Bronchial epithelial cell (primary cell): ENCODE measurements at regions not wholly inside any gene's neighbourhood (a gene's known extent, or its start where the extent isn't known, plus 50 kb on each side); places are given as distances from the start of the nearest gene placed in this dataset.
A peak's percentile ranks its signal among the peaks of the same experiment; 100 is the strongest.

Experiments used
- DNase-seq: peaks from one replicate; pipeline ENCODE4 v3.0.0-alpha.2; 2010; ENCODE audit warnings: low read depth
- FAIRE-seq: peaks from 2 replicates; lab custom pipeline; 2011; peaks lifted over from hg19 to GRCh38; lab: Jason Lieb, UNC
- H3K27me3 ChIP-seq: 2 replicates; pipeline ENCODE4 v1.5.1; 2011; ENCODE audit warnings: low read length; ENCODE audit not compliant: control insufficient read depth, insufficient read depth
- H3K36me3 ChIP-seq: 2 replicates; pipeline ENCODE4 v1.5.1; 2011; ENCODE audit warnings: low read length; ENCODE audit not compliant: control insufficient read depth, insufficient read depth
- H3K4me3 ChIP-seq: 2 replicates; pipeline ENCODE4 v1.5.1; 2011; ENCODE audit warnings: mild to moderate bottlenecking, low read depth, low read length, control low read depth
- TF ChIP-seq, protein P1 (sequence below): IDR thresholded peaks from 2 replicates; pipeline ENCODE4 v1.5.1; 2011; ENCODE audit warnings: mild to moderate bottlenecking, moderate library complexity, low read length, control low read depth, inconsistent platforms; ENCODE audit not compliant: insufficient read depth, severe bottlenecking

DNA sequence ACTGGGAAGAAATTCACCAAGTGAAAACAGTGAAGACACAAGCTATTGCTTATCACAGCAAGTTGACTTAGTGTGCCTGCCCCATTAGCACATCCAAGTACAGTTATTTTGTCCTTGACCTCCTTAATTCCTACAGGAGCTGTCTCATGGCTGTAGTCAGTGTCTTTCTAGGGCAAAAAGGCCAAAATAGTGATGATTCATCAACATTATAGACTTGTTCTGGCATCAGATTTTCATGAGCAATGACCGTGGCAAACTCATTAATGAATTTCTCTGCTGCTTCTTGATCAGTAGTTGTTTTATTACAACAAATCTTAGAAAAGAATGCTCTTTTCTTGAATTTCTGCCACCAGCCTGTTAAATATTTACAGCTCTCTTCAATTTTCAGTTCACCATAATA is 1169.3 kb upstream of the DDX18 start:
- FAIRE-seq: no peak

GRCh38 chr2:116668691-116669090 is 1145.8 kb upstream of the DDX18 start:
- Histone ChIP-seq H3K27me3 (no peaks in the 10 kb centered on the region), H3K36me3 (no peaks in the 10 kb centered on the region), H3K4me3 (no peak overlapping the region)
- DNase-seq (no peak), FAIRE-seq (no peak)
- TF ChIP-seq, protein P1, sequence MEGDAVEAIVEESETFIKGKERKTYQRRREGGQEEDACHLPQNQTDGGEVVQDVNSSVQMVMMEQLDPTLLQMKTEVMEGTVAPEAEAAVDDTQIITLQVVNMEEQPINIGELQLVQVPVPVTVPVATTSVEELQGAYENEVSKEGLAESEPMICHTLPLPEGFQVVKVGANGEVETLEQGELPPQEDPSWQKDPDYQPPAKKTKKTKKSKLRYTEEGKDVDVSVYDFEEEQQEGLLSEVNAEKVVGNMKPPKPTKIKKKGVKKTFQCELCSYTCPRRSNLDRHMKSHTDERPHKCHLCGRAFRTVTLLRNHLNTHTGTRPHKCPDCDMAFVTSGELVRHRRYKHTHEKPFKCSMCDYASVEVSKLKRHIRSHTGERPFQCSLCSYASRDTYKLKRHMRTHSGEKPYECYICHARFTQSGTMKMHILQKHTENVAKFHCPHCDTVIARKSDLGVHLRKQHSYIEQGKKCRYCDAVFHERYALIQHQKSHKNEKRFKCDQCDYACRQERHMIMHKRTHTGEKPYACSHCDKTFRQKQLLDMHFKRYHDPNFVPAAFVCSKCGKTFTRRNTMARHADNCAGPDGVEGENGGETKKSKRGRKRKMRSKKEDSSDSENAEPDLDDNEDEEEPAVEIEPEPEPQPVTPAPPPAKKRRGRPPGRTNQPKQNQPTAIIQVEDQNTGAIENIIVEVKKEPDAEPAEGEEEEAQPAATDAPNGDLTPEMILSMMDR: no peak

More for the DNA sequence above, 1169.3 kb upstream of the DDX18 start:
- no peak for DNase-seq
- no peaks in the 10 kb centered on the region for H3K36me3 ChIP-seq
- H3K4me3 ChIP-seq: no peak overlapping the region
- TF ChIP-seq, protein P1: no peak
- H3K27me3 ChIP-seq: no peaks in the 10 kb centered on the region

- no peak overlapping the region for H3K4me3 ChIP-seq
- peak; percentile 4 for DNase-seq
- H3K27me3 ChIP-seq: no peaks in the 10 kb centered on the region
- TF ChIP-seq, protein P1: no peak
- FAIRE-seq: no peak
- H3K36me3 ChIP-seq: no peaks in the 10 kb centered on the region
Observed at GRCh38 chr2:116669782-116670181, 1144.7 kb upstream of the DDX18 start.

GRCh38 chr2:116674188-116674587 is 1140.3 kb upstream of the DDX18 start:
- Histone ChIP-seq H3K36me3 (no peaks in the 10 kb centered on the region), H3K27me3 (no peaks in the 10 kb centered on the region), H3K4me3 (no peak overlapping the region)
- DNase-seq (no peak), FAIRE-seq (no peak)
- TF ChIP-seq, protein P1: no peak

GRCh38 chr2:116676776-116677175 is 1137.7 kb upstream of the DDX18 start:
- TF ChIP-seq, protein P1: no peak
- H3K27me3 ChIP-seq: no peaks in the 10 kb centered on the region
- H3K4me3 ChIP-seq: no peak overlapping the region
- H3K36me3 ChIP-seq: no peaks in the 10 kb centered on the region
- no peak for FAIRE-seq
- no peak for DNase-seq

DNA sequence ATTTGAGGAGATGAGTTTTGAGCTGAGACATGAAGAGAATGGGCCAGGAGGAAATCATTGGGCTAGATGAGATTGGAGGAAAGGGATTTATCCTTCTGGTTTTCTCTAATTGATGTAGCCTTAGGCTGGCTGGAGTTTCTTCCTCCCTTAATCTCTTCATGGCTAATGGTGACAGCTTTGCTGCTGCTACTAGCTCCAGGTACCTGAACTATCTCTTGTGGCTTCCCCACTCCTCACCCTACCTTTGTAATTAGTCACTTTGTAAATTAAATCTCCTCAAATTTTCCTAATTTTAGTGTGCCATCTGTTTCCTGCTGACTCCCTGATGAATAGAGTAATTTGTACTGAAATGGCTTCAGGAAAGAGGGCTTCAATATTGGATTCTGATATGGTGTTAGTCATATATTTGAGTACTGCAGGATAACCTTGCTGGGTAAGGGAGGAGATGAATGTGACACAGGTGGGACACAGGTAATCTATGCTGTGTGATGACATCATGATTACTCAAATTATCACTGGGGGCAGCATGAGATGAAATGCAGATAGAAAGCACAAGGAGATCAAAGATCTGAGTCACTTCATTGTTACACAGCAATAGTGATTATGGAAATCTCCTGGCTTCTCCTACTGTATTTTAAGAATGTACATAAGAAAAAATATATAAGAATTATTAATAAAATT is 1134.1 kb upstream of the DDX18 start:
- DNase-seq (no peak), FAIRE-seq (no peak)
- TF ChIP-seq, protein P1: no peak
- no peak overlapping the region for H3K4me3 ChIP-seq
- H3K36me3 ChIP-seq: no peaks in the 10 kb centered on the region
- no peaks in the 10 kb centered on the region for H3K27me3 ChIP-seq
